ENCODE measurements at regions not wholly inside any gene's neighbourhood (a gene's known extent, or its start where the extent isn't known, plus 50 kb on each side); places are given as distances from the start of the nearest gene placed in this dataset.

DNA sequence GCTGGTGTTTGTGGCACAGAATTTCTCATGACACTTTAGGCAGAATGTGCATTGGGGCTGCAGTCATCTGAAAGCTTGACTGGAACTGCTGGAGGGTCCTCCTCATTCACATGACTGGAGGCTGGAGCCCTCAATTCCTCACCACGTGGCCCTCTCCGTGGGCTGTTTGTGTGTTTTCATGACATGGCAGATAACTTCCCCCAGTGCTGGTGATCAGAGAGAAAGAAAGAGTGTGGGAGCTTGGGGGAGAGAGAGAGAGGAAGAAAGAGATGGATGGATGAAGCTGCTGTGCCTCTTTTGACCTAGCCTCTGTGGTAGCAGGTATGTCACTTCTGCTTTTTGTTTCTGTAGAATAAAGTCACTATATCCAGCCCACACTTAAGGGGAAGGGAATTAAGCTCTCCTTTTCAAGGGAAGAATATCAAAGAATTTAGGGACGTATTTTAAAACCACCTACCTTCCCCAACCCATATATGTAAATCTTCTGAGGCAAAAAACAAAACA, 169.6 kb upstream of the IL12A start:
- ChIA-PET CTCF (interaction anchor here (1.0 to 8.8 kb wide), 24 partner anchors 10 to 554 kb away, joined by 3 to 122 read pairs (median 5); no protein-coding TSS in a partner anchor), POLR2A (interaction anchor here (0.5 kb wide), 1 partner anchor 594 kb away, joined by 5 read pairs; no protein-coding TSS in a partner anchor)
- Histone ChIP-seq H3K9ac (no peak overlapping the region), H2AFZ (ENCODE audit: low read depth) (no peak overlapping the region), H3F3A (replicated peaks; ENCODE audit: insufficient read depth) (peaks cover 4% of the 10 kb centered on the region), H3K4me1 (ENCODE audit: control insufficient read depth in 1 of 2, insufficient read depth in 2 of 2, low read depth in 1 of 2, low read length in 1 of 2) (peaks cover 0 to 12% of the 10 kb centered on the region in 2 experiments; a peak in 3 of 4 replicates), H3K4me3 (ENCODE audit: low read depth in 2 of 2, low read length in 1 of 2) (no peak overlapping the region), H3K79me2 (ENCODE audit: insufficient read depth) (peaks cover 78% of the 10 kb centered on the region; the same call in 1 of the 2 replicates), H4K20me1 (ENCODE audit: insufficient read depth) (peaks cover 12% of the 10 kb centered on the region; the same call in 1 of the 2 replicates), H3K27me3 (ENCODE audit: insufficient read depth) (no peaks in the 10 kb centered on the region), H3K27ac (ENCODE audit: low read depth in 2 of 2, low read length in 1 of 2) (no peak overlapping the region), H3K9me3 (no peaks in the 10 kb centered on the region), H3K9me2 (no peaks in the 10 kb centered on the region), H3K36me3 (replicated peaks in 1 of 2; ENCODE audit: control insufficient read depth in 1 of 2, insufficient read depth in 2 of 2, low read length in 1 of 2) (peaks cover 0 to 2% of the 10 kb centered on the region in 2 experiments), H3K4me2 (no peak overlapping the region)
- 91% methylated on average over 3 of the region's 3 CpGs for WGBS (ENCODE audit: low lambda C conversion rate)
- TF ChIP-seq RXRA (IDR thresholded peaks at IDR 0.05; ENCODE audit: borderline replicate concordance, low read depth) (no peak), EZH2phosphoT487 (IDR thresholded peaks at IDR 0.05; ENCODE audit: borderline replicate concordance, low read depth) (no peak), JUND (IDR thresholded peaks at IDR 0.05) (no peak), FOXM1 (IDR thresholded peaks at IDR 0.05; ENCODE audit: low read depth) (no peak), SIN3A (IDR thresholded peaks at IDR 0.05; ENCODE audit: borderline replicate concordance, low read depth, low read length) (no peak), FOSL2 (IDR thresholded peaks at IDR 0.05; ENCODE audit: borderline replicate concordance, low read depth) (no peak), MEF2A (IDR thresholded peaks at IDR 0.05; ENCODE audit: borderline replicate concordance, low read depth) (no peak), REST (IDR thresholded peaks at IDR 0.05; ENCODE audit: low read depth, low read length) (no peak), MXI1 (IDR thresholded peaks at IDR 0.05; ENCODE audit: low read depth, low read length) (no peak), MAX (IDR thresholded peaks at IDR 0.05; ENCODE audit: low read depth) (no peak), TEAD4 (IDR thresholded peaks at IDR 0.05; ENCODE audit: borderline replicate concordance, insufficient read depth) (no peak), SMC3 (IDR thresholded peaks at IDR 0.05; ENCODE audit: low read depth, low read length) (no peak), EP300 (IDR thresholded peaks at IDR 0.05; ENCODE audit: borderline replicate concordance in 1 of 2, low read depth in 1 of 2, low read length in 1 of 2) (no peak), POLR2AphosphoS5 (IDR thresholded peaks at IDR 0.05; ENCODE audit: low read depth, low read length) (no peak)
- TF ChIP-seq, protein P1, sequence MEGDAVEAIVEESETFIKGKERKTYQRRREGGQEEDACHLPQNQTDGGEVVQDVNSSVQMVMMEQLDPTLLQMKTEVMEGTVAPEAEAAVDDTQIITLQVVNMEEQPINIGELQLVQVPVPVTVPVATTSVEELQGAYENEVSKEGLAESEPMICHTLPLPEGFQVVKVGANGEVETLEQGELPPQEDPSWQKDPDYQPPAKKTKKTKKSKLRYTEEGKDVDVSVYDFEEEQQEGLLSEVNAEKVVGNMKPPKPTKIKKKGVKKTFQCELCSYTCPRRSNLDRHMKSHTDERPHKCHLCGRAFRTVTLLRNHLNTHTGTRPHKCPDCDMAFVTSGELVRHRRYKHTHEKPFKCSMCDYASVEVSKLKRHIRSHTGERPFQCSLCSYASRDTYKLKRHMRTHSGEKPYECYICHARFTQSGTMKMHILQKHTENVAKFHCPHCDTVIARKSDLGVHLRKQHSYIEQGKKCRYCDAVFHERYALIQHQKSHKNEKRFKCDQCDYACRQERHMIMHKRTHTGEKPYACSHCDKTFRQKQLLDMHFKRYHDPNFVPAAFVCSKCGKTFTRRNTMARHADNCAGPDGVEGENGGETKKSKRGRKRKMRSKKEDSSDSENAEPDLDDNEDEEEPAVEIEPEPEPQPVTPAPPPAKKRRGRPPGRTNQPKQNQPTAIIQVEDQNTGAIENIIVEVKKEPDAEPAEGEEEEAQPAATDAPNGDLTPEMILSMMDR (IDR thresholded peaks at IDR 0.05) = no peak
- TF ChIP-seq, protein P2, sequence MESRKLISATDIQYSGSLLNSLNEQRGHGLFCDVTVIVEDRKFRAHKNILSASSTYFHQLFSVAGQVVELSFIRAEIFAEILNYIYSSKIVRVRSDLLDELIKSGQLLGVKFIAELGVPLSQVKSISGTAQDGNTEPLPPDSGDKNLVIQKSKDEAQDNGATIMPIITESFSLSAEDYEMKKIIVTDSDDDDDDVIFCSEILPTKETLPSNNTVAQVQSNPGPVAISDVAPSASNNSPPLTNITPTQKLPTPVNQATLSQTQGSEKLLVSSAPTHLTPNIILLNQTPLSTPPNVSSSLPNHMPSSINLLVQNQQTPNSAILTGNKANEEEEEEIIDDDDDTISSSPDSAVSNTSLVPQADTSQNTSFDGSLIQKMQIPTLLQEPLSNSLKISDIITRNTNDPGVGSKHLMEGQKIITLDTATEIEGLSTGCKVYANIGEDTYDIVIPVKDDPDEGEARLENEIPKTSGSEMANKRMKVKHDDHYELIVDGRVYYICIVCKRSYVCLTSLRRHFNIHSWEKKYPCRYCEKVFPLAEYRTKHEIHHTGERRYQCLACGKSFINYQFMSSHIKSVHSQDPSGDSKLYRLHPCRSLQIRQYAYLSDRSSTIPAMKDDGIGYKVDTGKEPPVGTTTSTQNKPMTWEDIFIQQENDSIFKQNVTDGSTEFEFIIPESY (IDR thresholded peaks at IDR 0.05; ENCODE audit: borderline replicate concordance, low read depth) = no peak
- no peak for DNase-seq
